ENCODE measurements at regions not wholly inside any gene's neighbourhood (a gene's known extent, or its start where the extent isn't known, plus 50 kb on each side); places are given as distances from the start of the nearest gene placed in this dataset.

DNA sequence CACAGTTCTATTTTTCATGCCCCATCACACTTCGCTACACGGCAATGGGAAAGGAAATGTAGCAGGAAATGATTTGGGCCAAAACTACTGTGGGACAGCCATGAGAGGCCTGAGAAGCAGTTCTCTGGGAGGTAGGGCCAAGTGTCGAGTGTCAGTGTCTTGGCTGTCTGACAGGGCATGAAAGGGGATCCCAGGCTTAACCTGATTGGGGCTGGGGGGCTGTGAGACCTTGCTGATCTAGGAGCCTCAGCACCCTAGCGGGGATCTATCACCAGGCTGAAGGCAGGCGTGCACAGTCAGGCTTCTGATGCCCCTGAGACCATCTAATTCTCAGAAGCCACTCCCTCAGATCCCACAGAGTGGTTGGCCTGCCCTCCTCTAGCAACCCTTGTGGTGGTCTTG is 58.2 kb upstream of the SLC25A13 start:
- TF ChIP-seq, protein P1, sequence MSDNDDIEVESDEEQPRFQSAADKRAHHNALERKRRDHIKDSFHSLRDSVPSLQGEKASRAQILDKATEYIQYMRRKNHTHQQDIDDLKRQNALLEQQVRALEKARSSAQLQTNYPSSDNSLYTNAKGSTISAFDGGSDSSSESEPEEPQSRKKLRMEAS (IDR thresholded peaks at IDR 0.05; ENCODE audit: insufficient read depth, insufficient read length), result no peak
- TF ChIP-seq GATA2 (IDR thresholded peaks at IDR 0.05; ENCODE audit: insufficient read depth, insufficient read length, low read depth, low read length) (no peak), JUN (IDR thresholded peaks at IDR 0.05; ENCODE audit: borderline replicate concordance, insufficient read depth, insufficient read length, low read depth) (no peak), POLR2A (IDR thresholded peaks at IDR 0.05; ENCODE audit: low read depth, low read length) (no peak), POLR2AphosphoS5 (IDR thresholded peaks at IDR 0.05; ENCODE audit: insufficient read depth, low read depth, low read length) (no peak), FOS (IDR thresholded peaks at IDR 0.05; ENCODE audit: borderline replicate concordance, insufficient read depth, low read length) (no peak), EZH2 (IDR thresholded peaks at IDR 0.05; ENCODE audit: borderline replicate concordance, low read depth, low read length, severe bottlenecking) (no peak)
- TF ChIP-seq, protein P2, sequence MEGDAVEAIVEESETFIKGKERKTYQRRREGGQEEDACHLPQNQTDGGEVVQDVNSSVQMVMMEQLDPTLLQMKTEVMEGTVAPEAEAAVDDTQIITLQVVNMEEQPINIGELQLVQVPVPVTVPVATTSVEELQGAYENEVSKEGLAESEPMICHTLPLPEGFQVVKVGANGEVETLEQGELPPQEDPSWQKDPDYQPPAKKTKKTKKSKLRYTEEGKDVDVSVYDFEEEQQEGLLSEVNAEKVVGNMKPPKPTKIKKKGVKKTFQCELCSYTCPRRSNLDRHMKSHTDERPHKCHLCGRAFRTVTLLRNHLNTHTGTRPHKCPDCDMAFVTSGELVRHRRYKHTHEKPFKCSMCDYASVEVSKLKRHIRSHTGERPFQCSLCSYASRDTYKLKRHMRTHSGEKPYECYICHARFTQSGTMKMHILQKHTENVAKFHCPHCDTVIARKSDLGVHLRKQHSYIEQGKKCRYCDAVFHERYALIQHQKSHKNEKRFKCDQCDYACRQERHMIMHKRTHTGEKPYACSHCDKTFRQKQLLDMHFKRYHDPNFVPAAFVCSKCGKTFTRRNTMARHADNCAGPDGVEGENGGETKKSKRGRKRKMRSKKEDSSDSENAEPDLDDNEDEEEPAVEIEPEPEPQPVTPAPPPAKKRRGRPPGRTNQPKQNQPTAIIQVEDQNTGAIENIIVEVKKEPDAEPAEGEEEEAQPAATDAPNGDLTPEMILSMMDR (IDR thresholded peaks at IDR 0.05; ENCODE audit: extremely low read depth in 1 of 2, insufficient read depth in 1 of 2, low read depth in 1 of 2, low read length in 2 of 2), result no peak
- Histone ChIP-seq H2AFZ (ENCODE audit: low read depth, low read length) (no peak overlapping the region), H3K4me1 (ENCODE audit: control insufficient read depth, extremely low read depth, insufficient read depth, low read length) (peaks cover 7% of the 10 kb centered on the region), H3K9me3 (replicated peaks; ENCODE audit: control insufficient read depth, insufficient read depth, low read length) (no peaks in the 10 kb centered on the region), H3K79me2 (ENCODE audit: control insufficient read depth, insufficient read depth, low read length) (no peaks in the 10 kb centered on the region), H3K4me3 (replicated peaks in 1 of 3; ENCODE audit: insufficient read depth in 1 of 3, low read depth in 1 of 3, low read length in 3 of 3) (no peak overlapping the region), H3K27ac (ENCODE audit: insufficient read depth, low read depth, low read length) (no peak overlapping the region), H3K36me3 (ENCODE audit: control insufficient read depth in 2 of 2, extremely low read depth in 1 of 2, insufficient read depth in 2 of 2, low read length in 2 of 2) (no peaks in the 10 kb centered on the region), H3K27me3 (ENCODE audit: control insufficient read depth in 2 of 2, insufficient read depth in 2 of 2, low read length in 2 of 2) (no peaks in the 10 kb centered on the region), H3K9ac (replicated peaks; ENCODE audit: extremely low read depth, insufficient read depth, low read length) (no peak overlapping the region), H3K9me1 (replicated peaks; ENCODE audit: control insufficient read depth, extremely low read depth, insufficient read depth, low read length) (no peaks in the 10 kb centered on the region), H3K4me2 (ENCODE audit: insufficient read depth, low read length) (no peak overlapping the region), H4K20me1 (replicated peaks; ENCODE audit: control insufficient read depth, extremely low read depth, insufficient read depth, low read length) (no peaks in the 10 kb centered on the region)
- intact Hi-C loops (cut with micrococcal nuclease) (no loop called here), dilution Hi-C loops (cut with MboI; ENCODE audit: extremely low pct_ligation_motif_present, low sequenced_read_pairs) (no loop called here)
- FAIRE-seq (peak; percentile 70), DNase-seq (ENCODE audit: low read depth, low spot score) (peak; percentile 60)
- ChIA-PET CTCF (no interaction called here), POLR2A (no interaction called here)
- BruUV-seq (replicated peaks), result no TSS peak
